ENCODE measurements at regions not wholly inside any gene's neighbourhood (a gene's known extent, or its start where the extent isn't known, plus 50 kb on each side); places are given as distances from the start of the nearest gene placed in this dataset.

DNA sequence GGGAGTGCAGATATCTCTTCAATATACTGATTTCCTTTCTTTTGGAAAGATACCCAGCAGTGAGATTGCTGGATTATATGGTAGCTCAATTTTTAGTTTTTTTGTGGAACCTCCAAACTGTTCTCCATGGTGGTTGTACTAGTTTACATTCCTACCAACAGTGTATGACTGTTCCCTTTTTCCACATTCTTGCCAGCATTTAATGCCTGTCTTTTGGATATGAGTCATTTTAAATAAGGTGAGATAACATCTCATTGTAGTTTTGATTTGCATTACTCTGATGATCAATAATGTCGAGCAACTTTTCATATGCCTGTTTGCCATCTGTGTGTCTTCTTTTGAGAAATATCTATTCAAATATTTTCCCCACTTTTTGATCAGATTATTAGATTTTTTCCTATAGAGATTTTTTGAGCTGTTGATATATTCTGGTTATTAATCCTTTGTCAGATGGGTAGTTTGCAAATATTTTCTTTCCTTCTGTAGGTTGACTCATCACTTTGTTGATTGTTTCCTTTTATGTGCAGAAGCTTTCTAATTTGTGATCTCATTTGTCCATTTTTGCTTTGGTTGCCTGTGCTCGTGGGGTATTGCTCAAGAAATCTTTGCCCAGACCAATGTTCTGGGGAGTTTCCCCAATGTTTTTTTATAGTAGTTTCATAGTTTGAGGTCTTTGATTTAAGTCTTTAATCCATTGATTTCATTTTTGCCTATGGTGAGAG is 552.7 kb downstream of the ZNF674 start:
- TF ChIP-seq, protein P1, sequence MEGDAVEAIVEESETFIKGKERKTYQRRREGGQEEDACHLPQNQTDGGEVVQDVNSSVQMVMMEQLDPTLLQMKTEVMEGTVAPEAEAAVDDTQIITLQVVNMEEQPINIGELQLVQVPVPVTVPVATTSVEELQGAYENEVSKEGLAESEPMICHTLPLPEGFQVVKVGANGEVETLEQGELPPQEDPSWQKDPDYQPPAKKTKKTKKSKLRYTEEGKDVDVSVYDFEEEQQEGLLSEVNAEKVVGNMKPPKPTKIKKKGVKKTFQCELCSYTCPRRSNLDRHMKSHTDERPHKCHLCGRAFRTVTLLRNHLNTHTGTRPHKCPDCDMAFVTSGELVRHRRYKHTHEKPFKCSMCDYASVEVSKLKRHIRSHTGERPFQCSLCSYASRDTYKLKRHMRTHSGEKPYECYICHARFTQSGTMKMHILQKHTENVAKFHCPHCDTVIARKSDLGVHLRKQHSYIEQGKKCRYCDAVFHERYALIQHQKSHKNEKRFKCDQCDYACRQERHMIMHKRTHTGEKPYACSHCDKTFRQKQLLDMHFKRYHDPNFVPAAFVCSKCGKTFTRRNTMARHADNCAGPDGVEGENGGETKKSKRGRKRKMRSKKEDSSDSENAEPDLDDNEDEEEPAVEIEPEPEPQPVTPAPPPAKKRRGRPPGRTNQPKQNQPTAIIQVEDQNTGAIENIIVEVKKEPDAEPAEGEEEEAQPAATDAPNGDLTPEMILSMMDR (IDR thresholded peaks at IDR 0.05) = no peak
- TF ChIP-seq POLR2A (IDR thresholded peaks at IDR 0.05) = no peak

Data from thyroid gland (tissue), 4 donors.